Adrenal gland (tissue), 5 donors: ENCODE measurements at regions not wholly inside any gene's neighbourhood (a gene's known extent, or its start where the extent isn't known, plus 50 kb on each side); places are given as distances from the start of the nearest gene placed in this dataset.

ENCODE experiments used
- CTCF ChIP-seq, 6 experiments: fragments of 450-650 bp in 4 of 6; fragments of 200-600 bp in 2 of 6; sonication (generic) in 1 of 6; IDR thresholded peaks; 1 replicate in 5 of 6; 2 replicates in 1 of 6; pipeline versions ENCODE4 v1.5.1 to v1.8.0; 2016 to 2021; ENCODE audit warnings: antibody characterized with exemption in 6 of 6, mild to moderate bottlenecking in 2 of 6, moderate library complexity in 1 of 6
- POLR2A ChIP-seq, 2 donors: fragments of 450-650 bp; IDR thresholded peaks; one replicate each; pipeline ENCODE4 v1.6.1; 2017; ENCODE audit warnings: antibody characterized with exemption in 2 of 2, mild to moderate bottlenecking in 2 of 2, moderate library complexity in 1 of 2
- donor health status: DM: no; HTN: no; CAD: no.

- TF ChIP-seq CTCF (IDR thresholded peaks at IDR 0.05) (no peak), POLR2A (IDR thresholded peaks at IDR 0.05) (no peak)
Measured at GRCh38 chr1:101365878-101366277, 129.1 kb downstream of the S1PR1 start.
